Mesenchymal stem cell (in vitro differentiated cells and primary cell): ENCODE measurements at regions not wholly inside any gene's neighbourhood (a gene's known extent, or its start where the extent isn't known, plus 50 kb on each side); places are given as distances from the start of the nearest gene placed in this dataset.
"Not testable (repeated sequence)": the region's sequence is repeated elsewhere in the genome, so short reads cannot be mapped to it uniquely, and the experiment has no call there.

Source experiments
- DNase-seq: peaks from one replicate; pipeline ENCODE4 v3.0.0-alpha.2; 2013
- H2AFZ ChIP-seq: one replicate; pipeline ENCODE4 v1.6.1; 2013; ENCODE audit warnings: low read depth, mild to moderate bottlenecking, control low read depth, inconsistent platforms, low read length, moderate library complexity
- H2AK5ac ChIP-seq: 2 replicates; pipeline ENCODE4 v1.6.1; 2013; ENCODE audit warnings: low read length, moderate library complexity, mild to moderate bottlenecking, inconsistent platforms; ENCODE audit not compliant: severe bottlenecking
- H2BK120ac ChIP-seq: one replicate; pipeline ENCODE4 v1.6.1; 2013; ENCODE audit warnings: low read depth, mild to moderate bottlenecking, inconsistent platforms, low read length, moderate library complexity
- H2BK12ac ChIP-seq, 2 experiments: one replicate each; pipeline ENCODE4 v1.6.1; 2013; ENCODE audit warnings: inconsistent platforms in 2 of 2, low read length in 2 of 2, mild to moderate bottlenecking in 2 of 2, moderate library complexity in 2 of 2, control low read depth in 1 of 2
- H2BK15ac ChIP-seq: one replicate; pipeline ENCODE4 v1.6.1; 2013; ENCODE audit warnings: mild to moderate bottlenecking, low read depth, inconsistent platforms; ENCODE audit not compliant: poor library complexity, severe bottlenecking
- H2BK5ac ChIP-seq: 2 replicates; pipeline ENCODE4 v1.6.1; 2013; ENCODE audit warnings: low read depth, mild to moderate bottlenecking, low read length, control low read depth, inconsistent platforms; ENCODE audit not compliant: poor library complexity, severe bottlenecking
- H3K14ac ChIP-seq, 2 experiments: one replicate each; pipeline ENCODE4 v1.6.1; 2013; ENCODE audit warnings: inconsistent platforms in 2 of 2, low read length in 2 of 2, control low read depth in 1 of 2, mild to moderate bottlenecking in 1 of 2, moderate library complexity in 1 of 2
- H3K18ac ChIP-seq, 2 experiments: one replicate each; pipeline ENCODE4 v1.6.1; 2013; ENCODE audit warnings: inconsistent platforms in 2 of 2, low read length in 2 of 2, control low read depth in 1 of 2, low read depth in 1 of 2, mild to moderate bottlenecking in 1 of 2
- H3K23ac ChIP-seq, 2 experiments: one replicate each; pipeline ENCODE4 v1.6.1; 2013; ENCODE audit warnings: inconsistent platforms in 2 of 2, low read length in 2 of 2, mild to moderate bottlenecking in 2 of 2, moderate library complexity in 2 of 2, control low read depth in 1 of 2
- H3K27ac ChIP-seq: 2 replicates; pipeline ENCODE4 v1.5.1; 2013; ENCODE audit warnings: mild to moderate bottlenecking, moderate library complexity, low read length, control low read depth, inconsistent platforms; ENCODE audit not compliant: poor library complexity, severe bottlenecking
- H3K27me3 ChIP-seq, 2 experiments: 2 replicates each; pipeline versions ENCODE4 v1.6.1 to v1.7.0; 2013; ENCODE audit warnings: low read length in 2 of 2, mild to moderate bottlenecking in 2 of 2, moderate library complexity in 2 of 2, control low read depth in 1 of 2, inconsistent platforms in 1 of 2; ENCODE audit not compliant: control insufficient read depth in 1 of 2, insufficient read depth in 1 of 2
- H3K36me3 ChIP-seq, 2 experiments: 2 replicates each; pipeline versions ENCODE4 v1.6.1 to v1.7.0; 2013; ENCODE audit warnings: low read length in 2 of 2, control low read depth in 1 of 2, inconsistent platforms in 1 of 2, low read depth in 1 of 2, mild to moderate bottlenecking in 1 of 2; ENCODE audit not compliant: insufficient read depth in 2 of 2, control insufficient read depth in 1 of 2
- H3K4ac ChIP-seq, 2 experiments: one replicate each; pipeline ENCODE4 v1.6.1; 2013; ENCODE audit warnings: inconsistent platforms in 2 of 2, low read length in 2 of 2, mild to moderate bottlenecking in 2 of 2, moderate library complexity in 2 of 2, control low read depth in 1 of 2, low read depth in 1 of 2
- H3K4me1 ChIP-seq: 2 replicates; pipeline ENCODE4 v1.6.1; 2013; ENCODE audit warnings: low read depth, low read length, control low read depth; ENCODE audit not compliant: control insufficient read depth, insufficient read depth
- H3K4me2 ChIP-seq: 2 replicates; pipeline ENCODE4 v1.6.1; 2013; ENCODE audit warnings: low read length, mild to moderate bottlenecking, inconsistent platforms; ENCODE audit not compliant: poor library complexity, severe bottlenecking
- H3K4me3 ChIP-seq, 2 experiments: 2 replicates each; pipeline versions ENCODE4 v1.5.1 to v1.7.0; 2013; ENCODE audit warnings: low read length in 2 of 2, mild to moderate bottlenecking in 2 of 2, control low read depth in 1 of 2, low read depth in 1 of 2; ENCODE audit not compliant: insufficient read depth in 1 of 2
- H3K79me1 ChIP-seq: replicated peaks from 2 replicates; pipeline ENCODE4 v1.6.1; 2013; ENCODE audit warnings: mild to moderate bottlenecking, control low read depth, low read length, inconsistent platforms; ENCODE audit not compliant: poor library complexity, severe bottlenecking
- H3K9ac ChIP-seq: 2 replicates; pipeline ENCODE4 v1.7.0; 2013; ENCODE audit warnings: mild to moderate bottlenecking, low read length, moderate library complexity
- H3K9me3 ChIP-seq: 2 replicates; pipeline ENCODE4 v1.7.0; 2013; ENCODE audit warnings: mild to moderate bottlenecking, low read length; ENCODE audit not compliant: control insufficient read depth
- H4K8ac ChIP-seq: one replicate; pipeline ENCODE4 v1.6.1; 2013; ENCODE audit warnings: inconsistent platforms, mild to moderate bottlenecking, low read length, moderate library complexity
- H4K91ac ChIP-seq: one replicate; pipeline ENCODE4 v1.6.1; 2013; ENCODE audit warnings: mild to moderate bottlenecking, low read length, inconsistent platforms
- WGBS: methylation state at CpG from one replicate; pipeline ENCODE4 v1.1.7; 2013; ENCODE audit warnings: mixed read lengths; 5-methylcytosine and 5-hydroxymethylcytosine counted together

GRCh38 chr3:162702768-162703385 lies 1206.3 kb downstream of the OTOL1 start:
- WGBS, result 91% methylated on average over 31 of the region's 31 CpGs
- Histone ChIP-seq H2BK120ac (no peak overlapping the region), H2AK5ac (no peak overlapping the region), H3K4me2 (no peak overlapping the region), H4K8ac (no peak overlapping the region), H2BK5ac (no peak overlapping the region), H3K4me1 (no peaks in the 10 kb centered on the region), H3K18ac (no peak overlapping the region), H4K91ac (peak overlapping the region; percentile 22), H2BK15ac (no peak overlapping the region), H3K9me3 (no peaks in the 10 kb centered on the region), H3K4ac (no peak overlapping the region), H2AFZ (no peak overlapping the region), H3K36me3 (no peaks in the 10 kb centered on the region), H3K27me3 (no peaks in the 10 kb centered on the region), H2BK12ac (no peak overlapping the region), H3K23ac (no peak overlapping the region), H3K4me3 (no peak overlapping the region), H3K9ac (no peak overlapping the region), H3K14ac (no peak overlapping the region), H3K79me1 (no peaks in the 10 kb centered on the region), H3K27ac (no peak overlapping the region)
- no peak for DNase-seq

GRCh38 chr3:162704238-162704637 lies 1207.6 kb downstream of the OTOL1 start:
- no peak overlapping the region for H3K23ac ChIP-seq
- H3K4ac ChIP-seq, result no peak overlapping the region
- H3K9me3 ChIP-seq, result no peaks in the 10 kb centered on the region
- H3K14ac ChIP-seq, result no peak overlapping the region
- no peak overlapping the region for H3K9ac ChIP-seq
- H2BK15ac ChIP-seq, result no peak overlapping the region
- H3K18ac ChIP-seq, result no peak overlapping the region
- no peak overlapping the region for H4K91ac ChIP-seq
- no peak overlapping the region for H2BK12ac ChIP-seq
- H3K27ac ChIP-seq, result no peak overlapping the region
- H3K4me2 ChIP-seq, result no peak overlapping the region
- H3K27me3 ChIP-seq, result no peaks in the 10 kb centered on the region
- H3K79me1 ChIP-seq, result no peaks in the 10 kb centered on the region
- H2BK5ac ChIP-seq, result no peak overlapping the region
- no peak overlapping the region for H3K4me3 ChIP-seq
- WGBS, result 100% methylated on average over 1 of the region's 1 CpG
- no peak overlapping the region for H4K8ac ChIP-seq
- no peak for DNase-seq
- H2BK120ac ChIP-seq, result no peak overlapping the region
- H3K36me3 ChIP-seq, result no peaks in the 10 kb centered on the region
- no peak overlapping the region for H2AK5ac ChIP-seq
- H3K4me1 ChIP-seq, result no peaks in the 10 kb centered on the region
- H2AFZ ChIP-seq, result no peak overlapping the region

- no peak overlapping the region for H2AK5ac ChIP-seq
- no peak overlapping the region for H3K14ac ChIP-seq
- H3K79me1 ChIP-seq, result no peaks in the 10 kb centered on the region
- 96% methylated on average over 4 of the region's 5 CpGs for WGBS
- no peaks in the 10 kb centered on the region for H3K36me3 ChIP-seq
- H2BK15ac ChIP-seq, result no peak overlapping the region
- H3K4me1 ChIP-seq, result no peaks in the 10 kb centered on the region
- H3K18ac ChIP-seq, result no peak overlapping the region
- H2BK5ac ChIP-seq, result no peak overlapping the region
- no peaks in the 10 kb centered on the region for H3K9me3 ChIP-seq
- H3K4ac ChIP-seq, result no peak overlapping the region
- no peak overlapping the region for H2BK12ac ChIP-seq
- H2BK120ac ChIP-seq, result no peak overlapping the region
- DNase-seq, result no peak
- H4K8ac ChIP-seq, result no peak overlapping the region
- no peak overlapping the region for H3K9ac ChIP-seq
- no peak overlapping the region for H4K91ac ChIP-seq
- no peak overlapping the region for H3K23ac ChIP-seq
- no peaks in the 10 kb centered on the region for H3K27me3 ChIP-seq
- H3K4me2 ChIP-seq, result no peak overlapping the region
- H3K27ac ChIP-seq, result no peak overlapping the region
- no peak overlapping the region for H3K4me3 ChIP-seq
- H2AFZ ChIP-seq, result no peak overlapping the region
Observed at GRCh38 chr3:162704799-162705385, 1208.3 kb downstream of the OTOL1 start.

GRCh38 chr3:162708394-162708793 lies 1211.8 kb downstream of the OTOL1 start:
- not testable (repeated sequence) for H4K91ac ChIP-seq, H2BK5ac ChIP-seq, H3K27me3 ChIP-seq, H2AK5ac ChIP-seq, H3K9me3 ChIP-seq, DNase-seq, H3K4me2 ChIP-seq, H4K8ac ChIP-seq, H3K18ac ChIP-seq, H3K4me1 ChIP-seq, H3K23ac ChIP-seq, H3K14ac ChIP-seq, H2BK12ac ChIP-seq, H2BK15ac ChIP-seq, H3K79me1 ChIP-seq, H3K9ac ChIP-seq, H3K4me3 ChIP-seq, H2BK120ac ChIP-seq, H2AFZ ChIP-seq, H3K4ac ChIP-seq, H3K36me3 ChIP-seq
- no CpG with 5 or more reads among the region's 2 CpGs for WGBS
- H3K27ac ChIP-seq, result peak overlapping the region; percentile 80
